ENCODE measurements at regions not wholly inside any gene's neighbourhood (a gene's known extent, or its start where the extent isn't known, plus 50 kb on each side); places are given as distances from the start of the nearest gene placed in this dataset.

DNA sequence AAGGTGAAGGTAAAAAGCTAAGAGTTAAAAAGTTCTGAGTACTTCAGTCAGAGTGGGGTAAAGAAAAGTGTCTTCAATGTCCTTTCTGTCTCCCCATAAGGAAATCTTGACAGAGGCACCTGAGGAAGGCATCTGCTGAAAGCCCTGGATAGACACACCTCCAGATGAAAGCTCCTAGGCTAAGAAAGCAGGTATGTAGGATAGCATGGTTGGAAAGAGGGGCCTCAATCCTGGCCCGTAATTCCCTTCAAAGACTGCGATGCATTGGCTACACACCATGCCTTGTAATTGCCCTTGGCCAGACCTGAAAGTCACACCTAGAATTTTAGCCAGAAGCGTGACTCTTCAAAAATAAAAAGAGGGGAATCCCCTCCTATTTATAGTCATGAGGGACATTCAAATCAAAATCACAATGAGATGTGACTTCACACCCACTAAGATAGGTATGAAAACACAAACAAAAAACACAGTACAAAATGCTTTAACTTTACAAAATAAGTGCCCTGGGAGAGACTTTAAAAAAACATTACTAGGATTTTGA lies 809.7 kb downstream of the IPMK start:
- TF ChIP-seq, protein P1, sequence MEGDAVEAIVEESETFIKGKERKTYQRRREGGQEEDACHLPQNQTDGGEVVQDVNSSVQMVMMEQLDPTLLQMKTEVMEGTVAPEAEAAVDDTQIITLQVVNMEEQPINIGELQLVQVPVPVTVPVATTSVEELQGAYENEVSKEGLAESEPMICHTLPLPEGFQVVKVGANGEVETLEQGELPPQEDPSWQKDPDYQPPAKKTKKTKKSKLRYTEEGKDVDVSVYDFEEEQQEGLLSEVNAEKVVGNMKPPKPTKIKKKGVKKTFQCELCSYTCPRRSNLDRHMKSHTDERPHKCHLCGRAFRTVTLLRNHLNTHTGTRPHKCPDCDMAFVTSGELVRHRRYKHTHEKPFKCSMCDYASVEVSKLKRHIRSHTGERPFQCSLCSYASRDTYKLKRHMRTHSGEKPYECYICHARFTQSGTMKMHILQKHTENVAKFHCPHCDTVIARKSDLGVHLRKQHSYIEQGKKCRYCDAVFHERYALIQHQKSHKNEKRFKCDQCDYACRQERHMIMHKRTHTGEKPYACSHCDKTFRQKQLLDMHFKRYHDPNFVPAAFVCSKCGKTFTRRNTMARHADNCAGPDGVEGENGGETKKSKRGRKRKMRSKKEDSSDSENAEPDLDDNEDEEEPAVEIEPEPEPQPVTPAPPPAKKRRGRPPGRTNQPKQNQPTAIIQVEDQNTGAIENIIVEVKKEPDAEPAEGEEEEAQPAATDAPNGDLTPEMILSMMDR (IDR thresholded peaks at IDR 0.05), result no peak
- Histone ChIP-seq H3K27me3 (ENCODE audit: control insufficient read depth, insufficient read depth, low read length) (no peaks in the 10 kb centered on the region), H3K36me3 (ENCODE audit: control insufficient read depth, insufficient read depth, low read length) (no peaks in the 10 kb centered on the region), H3K4me1 (no peaks in the 10 kb centered on the region), H3K9me3 (ENCODE audit: control insufficient read depth, low read length) (no peaks in the 10 kb centered on the region), H3K4me2 (ENCODE audit: low read length) (no peak overlapping the region), H3K27ac (no peak overlapping the region), H3K4me3 (ENCODE audit: low read depth, low read length) (no peak overlapping the region), H2AFZ (no peak overlapping the region), H3K79me2 (no peaks in the 10 kb centered on the region), H3K9ac (no peak overlapping the region)

DNA sequence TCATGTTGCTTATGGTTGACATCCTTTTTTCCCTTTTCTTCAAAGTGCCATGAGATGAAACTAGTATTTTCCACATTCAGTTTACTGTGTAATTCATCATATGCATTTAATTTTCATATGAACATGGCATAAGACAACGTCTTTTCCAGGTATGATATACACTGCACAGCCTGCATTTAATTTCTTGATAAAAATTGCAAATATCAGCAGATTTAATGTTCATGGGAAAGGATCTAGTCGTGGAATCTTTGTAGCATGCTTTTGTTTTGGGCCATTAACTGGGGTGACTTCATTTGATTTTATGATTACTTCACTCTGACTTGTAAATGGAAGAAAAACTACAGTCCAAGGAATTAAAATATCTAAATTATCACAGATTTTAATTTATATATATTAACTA lies 837.3 kb downstream of the IPMK start:
- Histone ChIP-seq H3K9me3 (ENCODE audit: control insufficient read depth, low read length) (no peaks in the 10 kb centered on the region), H2AFZ (no peak overlapping the region), H3K4me2 (ENCODE audit: low read length) (no peak overlapping the region), H3K79me2 (no peaks in the 10 kb centered on the region), H3K9ac (no peak overlapping the region), H3K4me1 (no peaks in the 10 kb centered on the region), H3K36me3 (ENCODE audit: control insufficient read depth, insufficient read depth, low read length) (no peaks in the 10 kb centered on the region), H3K27me3 (ENCODE audit: control insufficient read depth, insufficient read depth, low read length) (no peaks in the 10 kb centered on the region), H3K4me3 (ENCODE audit: low read depth, low read length) (no peak overlapping the region), H3K27ac (no peak overlapping the region)
- TF ChIP-seq, protein P1 (IDR thresholded peaks at IDR 0.05), result no peak

DNA sequence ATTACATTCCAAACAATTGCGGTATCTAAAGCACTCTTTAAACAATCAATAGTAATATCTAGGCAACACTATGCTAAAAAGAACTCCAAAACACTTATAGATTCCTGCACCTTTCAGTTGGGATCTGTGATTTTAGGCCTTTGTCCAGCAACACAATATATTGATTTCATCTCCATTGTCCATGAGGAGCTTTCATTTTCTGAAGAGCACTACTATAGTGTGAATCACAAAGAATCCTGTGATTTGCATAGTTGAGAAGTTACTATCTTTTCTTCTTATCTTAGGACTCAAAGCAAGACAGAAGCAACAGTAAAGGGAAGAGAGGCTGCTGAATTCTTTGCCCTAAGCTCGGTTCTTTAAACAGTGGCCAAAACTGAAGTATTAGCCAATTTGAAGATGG lies 846.8 kb downstream of the IPMK start:
- TF ChIP-seq, protein P1 (IDR thresholded peaks at IDR 0.05), result no peak
- Histone ChIP-seq H3K9me3 (ENCODE audit: control insufficient read depth, low read length) (no peaks in the 10 kb centered on the region), H3K9ac (no peak overlapping the region)

GRCh38 chr10:57418476-57418875 lies 849.2 kb downstream of the IPMK start:
- TF ChIP-seq, protein P1 (IDR thresholded peaks at IDR 0.05), result no peak
- H3K9ac ChIP-seq, result no peak overlapping the region
- no peaks in the 10 kb centered on the region for H3K79me2 ChIP-seq
- no peak overlapping the region for H3K4me3 ChIP-seq (ENCODE audit: low read depth, low read length)
- H3K9me3 ChIP-seq (ENCODE audit: control insufficient read depth, low read length), result no peaks in the 10 kb centered on the region
- no peaks in the 10 kb centered on the region for H3K36me3 ChIP-seq (ENCODE audit: control insufficient read depth, insufficient read depth, low read length)
- no peak overlapping the region for H3K4me2 ChIP-seq (ENCODE audit: low read length)
- H3K27ac ChIP-seq, result no peak overlapping the region
- no peak overlapping the region for H2AFZ ChIP-seq
- H3K27me3 ChIP-seq (ENCODE audit: control insufficient read depth, insufficient read depth, low read length), result no peaks in the 10 kb centered on the region
- H3K4me1 ChIP-seq, result no peaks in the 10 kb centered on the region

More for the DNA sequence above, 846.8 kb downstream of the IPMK start:
- no peaks in the 10 kb centered on the region for H3K27me3 ChIP-seq (ENCODE audit: control insufficient read depth, insufficient read depth, low read length)
- no peaks in the 10 kb centered on the region for H3K79me2 ChIP-seq
- H3K4me3 ChIP-seq (ENCODE audit: low read depth, low read length), result no peak overlapping the region
- no peaks in the 10 kb centered on the region for H3K36me3 ChIP-seq (ENCODE audit: control insufficient read depth, insufficient read depth, low read length)
- no peak overlapping the region for H3K4me2 ChIP-seq (ENCODE audit: low read length)
- no peak overlapping the region for H2AFZ ChIP-seq
- H3K27ac ChIP-seq, result no peak overlapping the region
- no peaks in the 10 kb centered on the region for H3K4me1 ChIP-seq

DNA sequence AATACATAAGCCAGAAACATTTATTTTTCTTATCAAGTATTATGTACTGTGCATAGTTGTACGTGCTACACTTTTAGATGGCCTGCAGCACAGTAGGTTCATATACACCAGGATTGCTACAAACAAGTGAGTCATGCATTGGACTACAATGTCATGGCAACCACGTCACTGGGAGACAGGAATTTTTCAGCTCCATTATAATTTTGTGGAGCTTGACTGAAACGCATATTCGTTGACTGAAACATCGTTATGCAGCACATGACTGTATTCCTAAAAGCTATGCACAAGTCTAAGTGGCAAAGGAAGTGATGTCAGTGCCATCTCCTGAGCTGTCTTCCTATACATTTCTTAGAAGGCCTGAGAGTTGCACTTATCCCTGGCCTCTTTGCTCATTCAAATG lies 871.8 kb downstream of the IPMK start:
- no peak overlapping the region for H3K9ac ChIP-seq
- H3K4me2 ChIP-seq (ENCODE audit: low read length), result no peak overlapping the region
- TF ChIP-seq, protein P1 (IDR thresholded peaks at IDR 0.05), result no peak
- no peak overlapping the region for H3K27ac ChIP-seq
- no peaks in the 10 kb centered on the region for H3K79me2 ChIP-seq
- no peak overlapping the region for H2AFZ ChIP-seq
- no peaks in the 10 kb centered on the region for H3K36me3 ChIP-seq (ENCODE audit: control insufficient read depth, insufficient read depth, low read length)
- no peaks in the 10 kb centered on the region for H3K4me1 ChIP-seq
- H3K4me3 ChIP-seq (ENCODE audit: low read depth, low read length), result no peak overlapping the region
- no peaks in the 10 kb centered on the region for H3K9me3 ChIP-seq (ENCODE audit: control insufficient read depth, low read length)
- no peaks in the 10 kb centered on the region for H3K27me3 ChIP-seq (ENCODE audit: control insufficient read depth, insufficient read depth, low read length)

Measured in parathyroid adenoma (tissue), 2 donors.